ENCODE measurements at regions not wholly inside any gene's neighbourhood (a gene's known extent, or its start where the extent isn't known, plus 50 kb on each side); places are given as distances from the start of the nearest gene placed in this dataset.

DNA sequence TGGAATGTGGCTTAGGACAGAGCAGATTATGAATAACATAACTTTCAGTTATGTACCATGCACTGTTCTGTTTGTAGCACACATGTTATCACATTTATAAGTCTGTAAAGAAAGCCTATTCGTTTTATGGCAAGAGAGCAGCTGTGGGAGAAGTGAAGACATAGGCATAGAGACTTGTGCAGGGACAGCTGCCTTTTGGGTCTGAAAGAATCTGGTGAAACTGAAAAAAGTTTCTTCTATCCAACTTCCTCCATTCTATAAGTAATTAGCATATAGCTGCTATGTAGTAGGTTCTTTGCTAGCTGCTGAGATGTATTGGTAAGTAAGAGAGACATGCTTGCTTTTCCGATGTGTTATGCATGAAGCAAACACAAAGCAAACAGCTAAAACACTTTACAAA lies 1095.4 kb upstream of the CADM2 start:
- Histone ChIP-seq H3K27me3 (ENCODE audit: control insufficient read depth in 4 of 4, insufficient read depth in 4 of 4, low read length in 3 of 4) (no peaks in the 10 kb centered on the region), H3K9ac (ENCODE audit: low read depth in 1 of 2, low read length in 2 of 2) (no peak overlapping the region), H3K4me1 (ENCODE audit: control insufficient read depth in 4 of 4, insufficient read depth in 4 of 4, low read length in 3 of 4) (no peaks in the 10 kb centered on the region), H3K9me3 (ENCODE audit: control insufficient read depth in 4 of 4, low read length in 3 of 4) (no peaks in the 10 kb centered on the region), H3K4me3 (ENCODE audit: low read depth in 1 of 3, low read length in 3 of 3) (no peak overlapping the region), H3K36me3 (ENCODE audit: control insufficient read depth in 4 of 4, insufficient read depth in 3 of 4, low read depth in 1 of 4, low read length in 3 of 4) (no peaks in the 10 kb centered on the region), H3K27ac (ENCODE audit: low read depth in 1 of 2, low read length in 2 of 2) (no peak overlapping the region)
- TF ChIP-seq YY1 (IDR thresholded peaks at IDR 0.05) = no peak
- no peak for TF ChIP-seq HNF4G (IDR thresholded peaks at IDR 0.05)
- no peak for TF ChIP-seq RAD21 (IDR thresholded peaks at IDR 0.05)
- TF ChIP-seq, protein P1, sequence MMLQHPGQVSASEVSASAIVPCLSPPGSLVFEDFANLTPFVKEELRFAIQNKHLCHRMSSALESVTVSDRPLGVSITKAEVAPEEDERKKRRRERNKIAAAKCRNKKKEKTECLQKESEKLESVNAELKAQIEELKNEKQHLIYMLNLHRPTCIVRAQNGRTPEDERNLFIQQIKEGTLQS (IDR thresholded peaks at IDR 0.05) = no peak
- TF ChIP-seq TAF1 (conservative IDR thresholded peaks at IDR 0.05) = no peak
- no peak for TF ChIP-seq HNF4A (conservative IDR thresholded peaks at IDR 0.05)
- no peak for TF ChIP-seq SP1 (IDR thresholded peaks at IDR 0.05)
- no peak for TF ChIP-seq EGR1 (IDR thresholded peaks at IDR 0.05; ENCODE audit: low read depth in 2 of 2)
- TF ChIP-seq, protein P2, sequence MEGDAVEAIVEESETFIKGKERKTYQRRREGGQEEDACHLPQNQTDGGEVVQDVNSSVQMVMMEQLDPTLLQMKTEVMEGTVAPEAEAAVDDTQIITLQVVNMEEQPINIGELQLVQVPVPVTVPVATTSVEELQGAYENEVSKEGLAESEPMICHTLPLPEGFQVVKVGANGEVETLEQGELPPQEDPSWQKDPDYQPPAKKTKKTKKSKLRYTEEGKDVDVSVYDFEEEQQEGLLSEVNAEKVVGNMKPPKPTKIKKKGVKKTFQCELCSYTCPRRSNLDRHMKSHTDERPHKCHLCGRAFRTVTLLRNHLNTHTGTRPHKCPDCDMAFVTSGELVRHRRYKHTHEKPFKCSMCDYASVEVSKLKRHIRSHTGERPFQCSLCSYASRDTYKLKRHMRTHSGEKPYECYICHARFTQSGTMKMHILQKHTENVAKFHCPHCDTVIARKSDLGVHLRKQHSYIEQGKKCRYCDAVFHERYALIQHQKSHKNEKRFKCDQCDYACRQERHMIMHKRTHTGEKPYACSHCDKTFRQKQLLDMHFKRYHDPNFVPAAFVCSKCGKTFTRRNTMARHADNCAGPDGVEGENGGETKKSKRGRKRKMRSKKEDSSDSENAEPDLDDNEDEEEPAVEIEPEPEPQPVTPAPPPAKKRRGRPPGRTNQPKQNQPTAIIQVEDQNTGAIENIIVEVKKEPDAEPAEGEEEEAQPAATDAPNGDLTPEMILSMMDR (IDR thresholded peaks at IDR 0.05; ENCODE audit: low read depth, low read length, missing input control) = no peak
- TF ChIP-seq, protein P3, sequence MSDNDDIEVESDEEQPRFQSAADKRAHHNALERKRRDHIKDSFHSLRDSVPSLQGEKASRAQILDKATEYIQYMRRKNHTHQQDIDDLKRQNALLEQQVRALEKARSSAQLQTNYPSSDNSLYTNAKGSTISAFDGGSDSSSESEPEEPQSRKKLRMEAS (IDR thresholded peaks at IDR 0.05) = no peak
- TF ChIP-seq NR2F2 (IDR thresholded peaks at IDR 0.05) = no peak
- DNase-seq (ENCODE audit: low spot score) = no peak
- whole genome bisulfite sequencing = 60% methylated on average over 2 of the region's 2 CpGs

DNA sequence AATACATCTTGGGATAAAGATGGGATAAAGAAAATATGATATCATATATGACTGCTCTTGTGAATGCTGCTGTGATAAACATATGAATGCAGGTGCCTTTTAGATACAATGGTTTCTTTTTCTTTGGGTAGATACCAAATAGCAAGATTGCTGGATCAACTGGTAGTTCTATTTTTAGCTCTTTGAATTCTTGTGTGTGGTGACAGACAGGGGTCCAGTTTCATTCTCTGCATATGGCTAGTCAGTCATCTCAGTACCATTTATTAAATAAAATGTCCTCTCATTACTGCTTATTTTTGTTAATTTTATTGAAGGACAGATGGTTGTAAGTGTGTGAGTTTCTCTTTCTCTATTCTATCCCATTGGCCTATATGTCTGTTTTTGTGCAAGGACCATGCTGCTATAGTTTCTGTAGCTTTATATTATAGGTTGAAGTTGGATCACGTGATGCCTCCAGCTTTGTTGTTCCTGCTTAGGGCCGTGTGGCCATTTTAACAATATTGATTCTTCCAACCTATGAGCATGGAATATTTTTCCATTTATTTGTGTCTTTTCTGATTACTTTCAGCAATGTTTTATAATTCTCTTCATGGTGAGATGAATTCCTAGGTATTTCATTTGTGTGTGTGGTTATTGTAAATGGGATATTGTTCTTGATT lies 1089.8 kb upstream of the CADM2 start:
- Histone ChIP-seq H3K27me3 (ENCODE audit: control insufficient read depth in 4 of 4, insufficient read depth in 4 of 4, low read length in 3 of 4) (no peaks in the 10 kb centered on the region), H3K4me3 (ENCODE audit: low read depth in 1 of 3, low read length in 3 of 3) (no peak overlapping the region), H3K4me1 (ENCODE audit: control insufficient read depth in 4 of 4, insufficient read depth in 4 of 4, low read length in 3 of 4) (no peaks in the 10 kb centered on the region), H3K9me3 (ENCODE audit: control insufficient read depth in 4 of 4, low read length in 3 of 4) (no peaks in the 10 kb centered on the region), H3K36me3 (ENCODE audit: control insufficient read depth in 4 of 4, insufficient read depth in 3 of 4, low read depth in 1 of 4, low read length in 3 of 4) (no peaks in the 10 kb centered on the region), H3K9ac (ENCODE audit: low read depth in 1 of 2, low read length in 2 of 2) (no peak overlapping the region), H3K27ac (ENCODE audit: low read depth in 1 of 2, low read length in 2 of 2) (no peak overlapping the region)
- no peak for TF ChIP-seq RAD21 (IDR thresholded peaks at IDR 0.05)
- no peak for TF ChIP-seq EGR1 (IDR thresholded peaks at IDR 0.05; ENCODE audit: low read depth in 2 of 2)
- TF ChIP-seq, protein P2 (IDR thresholded peaks at IDR 0.05; ENCODE audit: low read depth, low read length, missing input control) = no peak
- TF ChIP-seq NR2F2 (IDR thresholded peaks at IDR 0.05) = no peak
- TF ChIP-seq, protein P3 (IDR thresholded peaks at IDR 0.05) = no peak
- TF ChIP-seq, protein P4, sequence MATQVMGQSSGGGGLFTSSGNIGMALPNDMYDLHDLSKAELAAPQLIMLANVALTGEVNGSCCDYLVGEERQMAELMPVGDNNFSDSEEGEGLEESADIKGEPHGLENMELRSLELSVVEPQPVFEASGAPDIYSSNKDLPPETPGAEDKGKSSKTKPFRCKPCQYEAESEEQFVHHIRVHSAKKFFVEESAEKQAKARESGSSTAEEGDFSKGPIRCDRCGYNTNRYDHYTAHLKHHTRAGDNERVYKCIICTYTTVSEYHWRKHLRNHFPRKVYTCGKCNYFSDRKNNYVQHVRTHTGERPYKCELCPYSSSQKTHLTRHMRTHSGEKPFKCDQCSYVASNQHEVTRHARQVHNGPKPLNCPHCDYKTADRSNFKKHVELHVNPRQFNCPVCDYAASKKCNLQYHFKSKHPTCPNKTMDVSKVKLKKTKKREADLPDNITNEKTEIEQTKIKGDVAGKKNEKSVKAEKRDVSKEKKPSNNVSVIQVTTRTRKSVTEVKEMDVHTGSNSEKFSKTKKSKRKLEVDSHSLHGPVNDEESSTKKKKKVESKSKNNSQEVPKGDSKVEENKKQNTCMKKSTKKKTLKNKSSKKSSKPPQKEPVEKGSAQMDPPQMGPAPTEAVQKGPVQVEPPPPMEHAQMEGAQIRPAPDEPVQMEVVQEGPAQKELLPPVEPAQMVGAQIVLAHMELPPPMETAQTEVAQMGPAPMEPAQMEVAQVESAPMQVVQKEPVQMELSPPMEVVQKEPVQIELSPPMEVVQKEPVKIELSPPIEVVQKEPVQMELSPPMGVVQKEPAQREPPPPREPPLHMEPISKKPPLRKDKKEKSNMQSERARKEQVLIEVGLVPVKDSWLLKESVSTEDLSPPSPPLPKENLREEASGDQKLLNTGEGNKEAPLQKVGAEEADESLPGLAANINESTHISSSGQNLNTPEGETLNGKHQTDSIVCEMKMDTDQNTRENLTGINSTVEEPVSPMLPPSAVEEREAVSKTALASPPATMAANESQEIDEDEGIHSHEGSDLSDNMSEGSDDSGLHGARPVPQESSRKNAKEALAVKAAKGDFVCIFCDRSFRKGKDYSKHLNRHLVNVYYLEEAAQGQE (IDR thresholded peaks at IDR 0.05) = no peak
- TF ChIP-seq RXRA (IDR thresholded peaks at IDR 0.05) = no peak
- TF ChIP-seq, protein P1 (IDR thresholded peaks at IDR 0.05) = no peak
- no peak for TF ChIP-seq FOXA1 (IDR thresholded peaks at IDR 0.05)
- no peak for TF ChIP-seq TAF1 (conservative IDR thresholded peaks at IDR 0.05)
- no peak for TF ChIP-seq HNF4A (conservative IDR thresholded peaks at IDR 0.05)
- TF ChIP-seq, protein P5, sequence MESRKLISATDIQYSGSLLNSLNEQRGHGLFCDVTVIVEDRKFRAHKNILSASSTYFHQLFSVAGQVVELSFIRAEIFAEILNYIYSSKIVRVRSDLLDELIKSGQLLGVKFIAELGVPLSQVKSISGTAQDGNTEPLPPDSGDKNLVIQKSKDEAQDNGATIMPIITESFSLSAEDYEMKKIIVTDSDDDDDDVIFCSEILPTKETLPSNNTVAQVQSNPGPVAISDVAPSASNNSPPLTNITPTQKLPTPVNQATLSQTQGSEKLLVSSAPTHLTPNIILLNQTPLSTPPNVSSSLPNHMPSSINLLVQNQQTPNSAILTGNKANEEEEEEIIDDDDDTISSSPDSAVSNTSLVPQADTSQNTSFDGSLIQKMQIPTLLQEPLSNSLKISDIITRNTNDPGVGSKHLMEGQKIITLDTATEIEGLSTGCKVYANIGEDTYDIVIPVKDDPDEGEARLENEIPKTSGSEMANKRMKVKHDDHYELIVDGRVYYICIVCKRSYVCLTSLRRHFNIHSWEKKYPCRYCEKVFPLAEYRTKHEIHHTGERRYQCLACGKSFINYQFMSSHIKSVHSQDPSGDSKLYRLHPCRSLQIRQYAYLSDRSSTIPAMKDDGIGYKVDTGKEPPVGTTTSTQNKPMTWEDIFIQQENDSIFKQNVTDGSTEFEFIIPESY (IDR thresholded peaks at IDR 0.05) = no peak
- TF ChIP-seq JUND (IDR thresholded peaks at IDR 0.05) = no peak
- TF ChIP-seq SP1 (IDR thresholded peaks at IDR 0.05) = no peak
- DNase-seq (ENCODE audit: low spot score) = no peak
- WGBS = 68% methylated on average over 2 of the region's 2 CpGs

Measured in liver (tissue), 8 donors.